LNCAP (cell line): ENCODE measurements at regions not wholly inside any gene's neighbourhood (a gene's known extent, or its start where the extent isn't known, plus 50 kb on each side); places are given as distances from the start of the nearest gene placed in this dataset.

Source experiments
- CTCF ChIP-seq: fragments of 450-650 bp; IDR thresholded peaks from 2 replicates; pipeline ENCODE4 v1.5.1; 2017; ENCODE audit warnings: mild to moderate bottlenecking

GRCh38 chr5:121692158-121692557 is 159.5 kb upstream of the FTMT start:
- TF ChIP-seq CTCF, result no peak

- TF ChIP-seq CTCF, result no peak
Observed at GRCh38 chr5:121693864-121694263, 157.8 kb upstream of the FTMT start.

DNA sequence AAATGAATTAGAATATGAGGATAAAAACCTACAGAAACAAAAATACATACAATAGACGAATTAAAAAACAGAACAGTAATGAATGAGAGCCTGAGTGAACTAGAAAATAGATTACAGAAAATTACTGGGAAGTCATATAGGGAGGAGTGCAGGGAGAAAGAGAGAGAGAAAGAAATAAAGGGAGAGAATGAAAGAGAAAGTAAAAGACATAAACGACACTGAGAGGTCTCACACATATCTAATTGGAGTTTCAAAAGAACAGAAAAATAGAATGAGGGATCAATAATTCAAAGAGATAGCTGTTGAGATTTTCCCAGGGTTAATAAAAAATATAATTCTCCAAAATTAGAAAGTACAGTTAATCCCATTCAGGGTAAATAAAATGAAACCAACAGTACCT is 156.4 kb upstream of the FTMT start:
- TF ChIP-seq CTCF, result no peak

DNA sequence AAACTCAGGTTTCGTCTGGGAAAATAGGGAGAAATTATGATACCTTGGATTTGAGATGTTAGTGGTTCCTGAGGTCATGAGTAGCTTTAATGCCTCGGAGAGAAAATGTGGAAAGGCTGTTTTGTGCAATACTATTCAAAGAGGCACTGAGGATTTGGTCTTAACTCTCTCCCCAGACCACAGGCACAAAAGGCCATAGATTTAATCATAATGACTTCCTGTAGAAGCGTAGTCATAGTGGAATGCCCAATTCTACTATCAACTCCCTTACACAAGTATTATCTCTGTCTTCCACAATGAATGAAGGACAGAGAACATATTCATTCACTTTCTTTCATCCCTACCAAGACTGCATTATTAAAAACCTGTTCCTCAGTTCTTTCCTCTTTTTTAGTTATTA is 153.0 kb upstream of the FTMT start:
- no peak for TF ChIP-seq CTCF

DNA sequence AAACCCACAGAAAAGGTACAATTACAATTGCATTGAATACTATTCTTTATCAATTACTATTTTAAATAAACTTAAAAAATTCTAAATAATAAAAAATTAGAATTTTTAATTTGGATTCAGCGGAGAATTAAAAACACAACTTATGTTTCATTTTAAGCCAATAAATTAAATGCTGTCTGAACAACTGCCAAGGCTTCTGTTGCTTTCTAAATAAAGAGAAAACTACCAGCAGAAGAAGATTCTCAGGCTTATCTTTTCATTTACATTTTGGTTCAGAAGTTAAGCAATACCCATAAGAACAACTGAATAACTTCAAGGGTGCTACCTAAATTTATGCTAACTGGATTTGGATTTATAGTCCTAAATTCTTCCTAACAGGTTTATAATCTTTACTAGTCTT is 150.0 kb upstream of the FTMT start:
- TF ChIP-seq CTCF, result no peak

DNA sequence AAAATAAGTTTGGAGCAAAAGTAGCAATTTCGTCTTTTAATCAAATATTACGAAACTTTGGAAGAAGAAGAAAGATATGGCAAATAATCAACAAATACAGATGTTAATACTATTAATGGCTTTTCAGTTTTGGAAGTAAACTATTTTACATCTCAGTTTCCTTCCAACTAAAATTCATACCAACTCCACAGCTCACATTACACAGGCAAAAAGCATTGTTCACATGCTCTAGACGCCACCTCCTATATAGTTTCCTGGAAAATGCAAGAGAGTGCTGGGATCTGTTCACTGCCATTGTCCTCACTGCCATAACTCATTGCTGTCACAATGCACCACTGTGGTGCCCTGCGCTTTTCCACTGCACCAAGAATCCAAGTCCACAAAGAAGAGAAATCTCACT is 149.0 kb upstream of the FTMT start:
- no peak for TF ChIP-seq CTCF

GRCh38 chr5:121704291-121704690 is 147.4 kb upstream of the FTMT start:
- no peak for TF ChIP-seq CTCF

DNA sequence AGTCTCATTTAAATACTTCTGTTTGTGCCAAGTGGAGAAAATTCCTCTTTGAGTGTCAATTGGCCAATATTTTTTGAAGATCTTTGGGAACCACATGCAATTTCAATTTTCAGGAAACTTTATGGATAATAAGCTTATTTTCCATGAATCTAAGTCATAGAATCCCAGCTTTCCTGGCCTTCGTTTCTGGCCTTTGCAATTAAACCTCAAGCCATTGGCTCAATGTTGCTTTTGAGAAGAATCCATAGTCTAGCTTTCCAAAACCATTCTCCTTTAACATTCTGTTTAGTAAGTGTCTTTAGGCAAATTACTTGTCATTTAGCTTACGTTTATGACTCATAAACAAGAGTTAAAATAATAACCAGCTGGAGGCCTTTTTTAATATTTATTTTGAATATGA is 145.0 kb upstream of the FTMT start:
- TF ChIP-seq CTCF, result no peak
